BLaER1 treated with 17β-estradiol and CSF1 and Interleukin-3, amounts not matched to agents 10 nM and 100 nM (cell line): ENCODE measurements at regions not wholly inside any gene's neighbourhood (a gene's known extent, or its start where the extent isn't known, plus 50 kb on each side); places are given as distances from the start of the nearest gene placed in this dataset.
A peak's percentile ranks its signal among the peaks of the same experiment; 100 is the strongest.
"Not testable (repeated sequence)": the region's sequence is repeated elsewhere in the genome, so short reads cannot be mapped to it uniquely, and the experiment has no call there.

Experiments
- H3K27ac ChIP-seq, 11 experiments: shearing (Covaris generic); formaldehyde crosslinking; 2 replicates each; pipeline ENCODE4 v1.8.1; 2022
- H3K27me3 ChIP-seq, 11 experiments: shearing (Covaris generic); formaldehyde crosslinking; 2 replicates each; pipeline ENCODE4 v1.8.1; 2022
- H3K36me3 ChIP-seq, 11 experiments: shearing (Covaris generic); formaldehyde crosslinking; 2 replicates each; pipeline ENCODE4 v1.8.1; 2022
- H3K4me1 ChIP-seq, 10 experiments: shearing (Covaris generic); formaldehyde crosslinking; 2 replicates each; pipeline ENCODE4 v1.8.1; 2022
- H3K4me2 ChIP-seq, 11 experiments: shearing (Covaris generic); formaldehyde crosslinking; 2 replicates each; pipeline ENCODE4 v1.8.1; 2022
- H3K4me3 ChIP-seq, 10 experiments: shearing (Covaris generic); formaldehyde crosslinking; 2 replicates each; pipeline ENCODE4 v1.8.1; 2022
- H3K9ac ChIP-seq, 11 experiments: shearing (Covaris generic); formaldehyde crosslinking; 2 replicates each; pipeline ENCODE4 v1.8.1; 2022
- H3K9me3 ChIP-seq, 11 experiments: shearing (Covaris generic); formaldehyde crosslinking; replicated peaks in 1 of 11; 2 replicates each; pipeline ENCODE4 v1.8.1; 2022
- H4K20me1 ChIP-seq, 11 experiments: shearing (Covaris generic); formaldehyde crosslinking; 2 replicates each; pipeline ENCODE4 v1.8.1; 2022
- Cebpa-rat ChIP-seq, 11 experiments: shearing (Covaris generic); IDR thresholded peaks; 2 replicates each; pipeline ENCODE4 v1.8.1; 2022

DNA sequence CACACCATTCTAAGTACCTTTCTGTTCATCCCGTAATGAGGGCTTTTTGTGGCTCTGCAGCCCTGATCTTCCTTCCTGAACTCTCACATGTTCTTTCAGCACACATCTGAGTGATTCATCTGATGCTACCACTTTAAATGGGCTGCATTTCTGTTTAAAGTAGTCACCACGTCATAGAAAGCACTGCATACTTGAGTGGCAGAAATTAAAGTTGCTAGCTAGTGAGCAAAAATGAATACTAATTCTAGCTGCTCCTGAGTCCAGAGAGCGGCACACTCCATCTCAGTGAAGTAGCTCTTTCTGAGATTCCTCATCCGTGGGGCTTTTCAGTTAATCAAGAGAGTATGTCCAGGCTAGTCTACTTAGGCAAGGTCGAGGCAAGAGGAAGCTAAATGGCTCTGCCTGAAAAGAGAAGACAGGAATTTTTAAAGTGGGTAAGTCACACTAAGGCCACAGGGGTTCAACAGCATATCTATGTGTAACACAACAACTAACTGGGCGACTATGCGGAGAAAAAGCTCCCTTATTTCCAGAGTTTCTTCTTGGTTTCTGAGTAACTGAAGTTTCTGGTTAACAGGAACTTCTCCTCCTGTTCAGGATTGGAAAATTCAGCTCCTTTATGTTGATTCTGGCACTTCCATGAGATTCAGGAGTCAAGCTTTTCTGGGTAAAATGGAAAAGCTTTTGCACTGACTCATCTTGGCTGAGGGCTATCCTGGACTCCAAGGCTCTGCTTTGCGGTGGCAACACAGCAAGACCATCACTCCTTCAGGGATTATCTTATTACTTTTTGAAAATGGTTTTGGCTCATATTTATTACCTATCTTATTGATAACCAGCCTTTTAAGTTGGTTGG is 109.5 kb downstream of the TAF11L14 start:
- no peak overlapping the region for H3K27ac ChIP-seq
- no peak overlapping the region for H3K9ac ChIP-seq
- no peak overlapping the region for H3K4me3 ChIP-seq
- H3K36me3 ChIP-seq: no peaks in the 10 kb centered on the region
- no peak for TF ChIP-seq Cebpa-rat (IDR thresholded peaks at IDR 0.05)
- H3K27me3 ChIP-seq: no peaks in the 10 kb centered on the region
- peaks cover 0 to 8% (median 0%) of the 10 kb centered on the region in 11 experiments; a peak in 1 of 22 replicates for H3K9me3 ChIP-seq
- H4K20me1 ChIP-seq: no peaks in the 10 kb centered on the region
- H3K4me2 ChIP-seq: no peak overlapping the region
- peaks cover 0 to 20% (median 0%) of the 10 kb centered on the region in 10 experiments; a peak in 6 of 20 replicates for H3K4me1 ChIP-seq

GRCh38 chr5:17748201-17748600 is 113.9 kb downstream of the TAF11L14 start:
- H3K36me3 ChIP-seq: no peaks in the 10 kb centered on the region
- no peaks in the 10 kb centered on the region for H3K27me3 ChIP-seq
- H3K4me2 ChIP-seq: peak overlapping the region in 5 of 11 experiments; percentile 4 to 71 (median 46); a peak in 7 of 22 replicates
- no peaks in the 10 kb centered on the region for H4K20me1 ChIP-seq
- H3K27ac ChIP-seq: no peak overlapping the region; a peak in 2 of 22 replicates
- no peak for TF ChIP-seq Cebpa-rat (IDR thresholded peaks at IDR 0.05)
- peaks cover 0 to 24% (median 0%) of the 10 kb centered on the region in 10 experiments; a peak in 6 of 20 replicates for H3K4me1 ChIP-seq
- H3K9ac ChIP-seq: no peak overlapping the region
- no peak overlapping the region for H3K4me3 ChIP-seq
- no peaks in the 10 kb centered on the region for H3K9me3 ChIP-seq

DNA sequence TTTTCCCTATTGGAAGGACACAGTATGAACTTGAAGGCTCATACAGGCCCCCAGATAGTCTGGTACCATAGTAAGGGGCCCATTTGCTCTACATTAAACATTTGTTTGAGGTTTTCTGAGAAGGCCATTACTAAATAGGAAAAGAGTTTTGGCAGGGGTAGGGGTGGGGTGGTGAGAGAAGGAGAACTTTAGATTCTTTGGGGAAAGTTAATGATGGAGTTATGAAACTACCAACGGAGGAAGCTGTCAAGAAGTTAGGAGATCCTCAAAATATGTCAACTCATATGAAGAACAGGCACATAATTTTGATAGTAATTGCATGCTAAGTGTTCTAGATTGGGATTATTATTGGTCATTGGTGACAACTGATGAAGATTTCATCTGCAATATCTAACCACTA is 114.7 kb downstream of the TAF11L14 start:
- Histone ChIP-seq H3K4me3 (no peak overlapping the region), H3K27ac (no peak overlapping the region; a peak in 1 of 22 replicates), H3K4me2 (peak overlapping the region in 4 of 11 experiments; percentile 15 to 71 (median 52); a peak in 5 of 22 replicates), H3K9me3 (no peaks in the 10 kb centered on the region), H3K4me1 (peaks cover 0 to 24% (median 0%) of the 10 kb centered on the region in 10 experiments; a peak in 6 of 20 replicates), H4K20me1 (no peaks in the 10 kb centered on the region), H3K9ac (no peak overlapping the region), H3K27me3 (no peaks in the 10 kb centered on the region), H3K36me3 (no peaks in the 10 kb centered on the region)
- TF ChIP-seq Cebpa-rat (IDR thresholded peaks at IDR 0.05): no peak

DNA sequence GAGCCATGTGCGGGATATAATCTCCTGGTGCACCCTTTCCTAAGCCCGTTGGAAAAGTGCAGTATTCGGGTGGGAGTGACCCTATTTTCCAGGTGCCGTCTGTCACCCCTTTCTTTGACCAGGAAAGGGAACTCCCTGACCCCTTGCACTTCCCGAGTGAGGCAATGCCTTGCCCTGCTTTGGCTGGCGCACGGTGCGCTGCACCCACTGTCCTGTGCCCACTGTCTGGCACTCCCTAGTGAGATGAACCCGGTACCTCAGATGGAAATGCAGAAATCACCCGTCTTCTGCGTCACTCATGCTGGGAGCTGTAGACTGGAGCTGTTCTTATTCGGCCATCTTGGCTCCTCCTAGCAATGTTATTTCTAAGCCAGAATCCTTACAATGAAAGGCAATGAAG is 121.1 kb downstream of the TAF11L14 start:
- H3K4me3 ChIP-seq, H3K27ac ChIP-seq, H3K9me3 ChIP-seq, H3K27me3 ChIP-seq, H3K9ac ChIP-seq, H3K36me3 ChIP-seq, H3K4me1 ChIP-seq, H3K4me2 ChIP-seq, H4K20me1 ChIP-seq: not testable (repeated sequence)

DNA sequence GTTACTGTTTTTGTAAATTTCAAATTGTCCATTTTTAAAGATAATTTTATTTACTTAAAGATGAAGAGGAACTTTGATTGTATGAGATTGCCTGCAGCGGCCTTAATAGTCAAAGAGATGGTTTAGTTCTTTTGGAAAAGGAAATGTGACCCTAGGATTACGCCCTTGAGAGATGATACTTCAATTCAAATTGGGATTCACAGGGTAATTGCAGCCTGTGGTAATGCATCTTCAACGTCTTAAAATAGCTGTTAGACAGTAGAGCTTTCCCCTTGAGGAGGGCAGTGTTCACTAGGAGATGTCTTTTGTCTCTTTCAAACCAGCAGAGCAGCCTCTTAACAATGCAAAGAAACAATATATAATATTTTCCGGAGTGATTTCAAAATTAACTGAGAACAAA is 127.1 kb downstream of the TAF11L14 start:
- no peak for TF ChIP-seq Cebpa-rat (IDR thresholded peaks at IDR 0.05)
- no peak overlapping the region for H3K4me2 ChIP-seq
- H3K9me3 ChIP-seq: no peaks in the 10 kb centered on the region
- H3K4me3 ChIP-seq: no peak overlapping the region
- no peaks in the 10 kb centered on the region for H3K36me3 ChIP-seq
- H4K20me1 ChIP-seq: no peaks in the 10 kb centered on the region
- no peak overlapping the region for H3K27ac ChIP-seq
- H3K4me1 ChIP-seq: 0 out of 20 replicates have a peak, but pooled peaks cover 0 to 4% (median 0%) of the 10 kb centered on the region in 10 experiments
- H3K27me3 ChIP-seq: no peaks in the 10 kb centered on the region
- H3K9ac ChIP-seq: no peak overlapping the region

GRCh38 chr5:17763301-17763700 is 129.0 kb downstream of the TAF11L14 start:
- Histone ChIP-seq H3K27ac (no peak overlapping the region), H3K4me1 (0 out of 20 replicates have a peak, but pooled peaks cover 0 to 4% (median 0%) of the 10 kb centered on the region in 10 experiments), H3K9ac (no peak overlapping the region), H4K20me1 (no peaks in the 10 kb centered on the region), H3K27me3 (no peaks in the 10 kb centered on the region), H3K4me3 (no peak overlapping the region), H3K36me3 (no peaks in the 10 kb centered on the region), H3K9me3 (no peaks in the 10 kb centered on the region), H3K4me2 (no peak overlapping the region)
- no peak for TF ChIP-seq Cebpa-rat (IDR thresholded peaks at IDR 0.05)

GRCh38 chr5:17766031-17766430 is 131.8 kb downstream of the TAF11L14 start:
- no peaks in the 10 kb centered on the region for H4K20me1 ChIP-seq
- peak overlapping the region in 1 of 11 experiments; percentile 20; a peak in 1 of 22 replicates for H3K4me2 ChIP-seq
- 0 out of 20 replicates have a peak, but pooled peaks cover 0 to 4% (median 0%) of the 10 kb centered on the region in 10 experiments for H3K4me1 ChIP-seq
- H3K4me3 ChIP-seq: no peak overlapping the region
- TF ChIP-seq Cebpa-rat (IDR thresholded peaks at IDR 0.05): no peak
- no peak overlapping the region for H3K27ac ChIP-seq
- H3K9ac ChIP-seq: no peak overlapping the region
- no peaks in the 10 kb centered on the region for H3K9me3 ChIP-seq
- no peaks in the 10 kb centered on the region for H3K27me3 ChIP-seq
- no peaks in the 10 kb centered on the region for H3K36me3 ChIP-seq

DNA sequence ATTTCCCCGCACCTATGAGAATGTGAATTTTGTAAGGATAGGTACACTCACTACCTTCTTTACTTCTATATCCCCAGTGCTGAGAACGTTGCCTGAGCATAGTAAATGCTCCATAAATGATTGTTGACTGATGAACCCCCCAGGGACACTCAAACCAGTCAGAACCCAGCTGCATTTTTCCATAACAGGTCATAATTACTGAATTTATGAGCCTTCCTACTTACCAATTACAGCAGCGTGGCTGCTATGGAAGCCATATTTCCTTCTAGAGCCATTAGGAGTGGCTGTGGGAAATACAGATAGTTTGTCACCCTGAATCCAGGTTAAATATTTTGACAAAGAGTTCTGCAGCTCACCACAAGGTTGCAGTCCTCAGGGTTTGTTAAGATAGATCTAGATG is 135.0 kb downstream of the TAF11L14 start:
- no peak overlapping the region for H3K4me2 ChIP-seq
- no peak overlapping the region for H3K9ac ChIP-seq
- peaks cover 0 to 4% (median 0%) of the 10 kb centered on the region in 11 experiments; a peak in 2 of 22 replicates for H3K9me3 ChIP-seq
- H3K36me3 ChIP-seq: no peaks in the 10 kb centered on the region
- 0 out of 20 replicates have a peak, but pooled peaks cover 0 to 4% (median 0%) of the 10 kb centered on the region in 10 experiments for H3K4me1 ChIP-seq
- H3K27me3 ChIP-seq: no peaks in the 10 kb centered on the region
- H3K27ac ChIP-seq: no peak overlapping the region
- no peak overlapping the region for H3K4me3 ChIP-seq
- TF ChIP-seq Cebpa-rat (IDR thresholded peaks at IDR 0.05): no peak
- no peaks in the 10 kb centered on the region for H4K20me1 ChIP-seq

DNA sequence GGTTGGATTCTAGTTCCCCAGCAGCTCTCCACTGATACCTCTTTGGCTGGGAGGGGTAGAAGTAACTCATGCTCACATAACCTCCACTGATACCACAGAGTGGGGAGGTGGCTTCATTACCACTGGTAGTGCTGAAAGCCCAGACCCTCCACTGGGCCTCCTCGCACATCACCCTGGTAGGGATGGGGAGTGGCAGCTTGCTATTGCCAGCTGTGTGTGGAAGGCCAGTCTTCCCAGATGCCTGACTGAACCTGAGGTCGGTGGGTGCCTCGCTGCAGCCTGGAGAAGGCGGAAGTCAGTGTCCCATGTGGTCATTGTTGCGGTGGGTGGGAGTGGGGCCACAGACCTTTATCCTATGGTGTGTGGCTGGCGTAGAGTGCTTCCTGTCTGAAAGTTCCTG is 138.0 kb downstream of the TAF11L14 start:
- Histone ChIP-seq H4K20me1 (no peaks in the 10 kb centered on the region), H3K4me2 (no peak overlapping the region), H3K36me3 (no peaks in the 10 kb centered on the region), H3K27ac (no peak overlapping the region), H3K9me3 (peaks cover 0 to 5% (median 0%) of the 10 kb centered on the region in 11 experiments; a peak in 2 of 22 replicates), H3K27me3 (no peaks in the 10 kb centered on the region), H3K9ac (no peak overlapping the region), H3K4me1 (no peaks in the 10 kb centered on the region), H3K4me3 (no peak overlapping the region)
- TF ChIP-seq Cebpa-rat (IDR thresholded peaks at IDR 0.05): no peak

DNA sequence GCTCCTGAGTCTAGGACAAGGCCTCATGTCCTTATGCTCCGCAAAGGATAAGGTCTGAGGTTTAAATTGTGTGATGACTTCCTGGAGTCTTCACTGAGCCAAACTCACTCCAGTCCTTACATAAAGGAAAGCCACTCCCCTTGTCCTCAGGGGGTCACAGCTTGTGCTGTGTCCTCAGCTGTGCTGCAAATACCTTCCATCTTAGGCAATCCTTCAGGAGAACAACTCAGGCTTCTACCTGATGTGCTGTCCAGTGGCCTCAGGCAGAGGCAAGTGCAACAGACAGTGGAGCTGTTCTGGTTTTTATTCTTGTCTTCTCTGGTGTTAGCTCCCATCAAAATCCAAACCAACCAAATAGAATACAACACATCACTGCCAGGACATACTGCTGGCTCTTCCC is 151.5 kb downstream of the TAF11L14 start:
- no peaks in the 10 kb centered on the region for H4K20me1 ChIP-seq
- H3K9ac ChIP-seq: no peak overlapping the region
- no peaks in the 10 kb centered on the region for H3K9me3 ChIP-seq
- H3K4me1 ChIP-seq: no peaks in the 10 kb centered on the region
- no peak for TF ChIP-seq Cebpa-rat (IDR thresholded peaks at IDR 0.05)
- no peaks in the 10 kb centered on the region for H3K36me3 ChIP-seq
- no peak overlapping the region for H3K27ac ChIP-seq
- no peak overlapping the region for H3K4me2 ChIP-seq
- H3K4me3 ChIP-seq: no peak overlapping the region
- no peaks in the 10 kb centered on the region for H3K27me3 ChIP-seq
